Activated T-cell treated with anti-CD3 and anti-CD28 coated beads, Interleukin-2, amount 50 U/mL, for 1 hour (primary cell): ENCODE measurements at regions not wholly inside any gene's neighbourhood (a gene's known extent, or its start where the extent isn't known, plus 50 kb on each side); places are given as distances from the start of the nearest gene placed in this dataset.

ENCODE experiments used
- DNase-seq: peaks from one replicate; pipeline ENCODE4 v3.0.0-alpha.2; 2020

- DNase-seq: no peak
These were observed 66.7 kb downstream of the CD164 start for GRCh38 chr6:109315341-109316110.

- DNase-seq: no peak
These were observed 68.0 kb downstream of the CD164 start for GRCh38 chr6:109314313-109314712.

- no peak for DNase-seq
These were observed 69.1 kb downstream of the CD164 start for GRCh38 chr6:109313139-109313538.

- DNase-seq: no peak
These were observed 70.8 kb downstream of the CD164 start for GRCh38 chr6:109311471-109311870.

- no peak for DNase-seq
These were observed 72.3 kb downstream of the CD164 start for GRCh38 chr6:109309917-109310316.

- no peak for DNase-seq
These were observed 74.2 kb downstream of the CD164 start for GRCh38 chr6:109308018-109308492.

GRCh38 chr6:109306733-109307132 is 75.5 kb downstream of the CD164 start:
- no peak for DNase-seq

- no peak for DNase-seq
These were observed 77.2 kb downstream of the CD164 start for GRCh38 chr6:109305028-109305427.

GRCh38 chr6:109304284-109305015 is 77.8 kb downstream of the CD164 start:
- no peak for DNase-seq

- no peak for DNase-seq
These were observed 78.5 kb downstream of the CD164 start for GRCh38 chr6:109303640-109304283.

- DNase-seq: no peak
These were observed 79.1 kb downstream of the CD164 start for GRCh38 chr6:109303164-109303563.

GRCh38 chr6:109302176-109302575 is 80.1 kb downstream of the CD164 start:
- no peak for DNase-seq

- DNase-seq: no peak
These were observed 80.8 kb downstream of the CD164 start for GRCh38 chr6:109301418-109301817.

GRCh38 chr6:109300874-109301273 is 81.4 kb downstream of the CD164 start:
- no peak for DNase-seq

GRCh38 chr6:109299776-109300564 is 82.3 kb downstream of the CD164 start:
- no peak for DNase-seq

GRCh38 chr6:109299265-109299607 is 83.0 kb downstream of the CD164 start:
- no peak for DNase-seq

- DNase-seq: no peak
These were observed 83.5 kb downstream of the CD164 start for GRCh38 chr6:109298605-109299264.

- DNase-seq: no peak
These were observed 84.7 kb downstream of the CD164 start for GRCh38 chr6:109297406-109298110.

- DNase-seq: no peak
These were observed 85.3 kb downstream of the CD164 start for GRCh38 chr6:109296971-109297372.

GRCh38 chr6:109296452-109296851 is 85.8 kb downstream of the CD164 start:
- DNase-seq: no peak

GRCh38 chr6:109295774-109296156 is 86.5 kb downstream of the CD164 start:
- no peak for DNase-seq
